AG20443 (cell line): ENCODE measurements at regions not wholly inside any gene's neighbourhood (a gene's known extent, or its start where the extent isn't known, plus 50 kb on each side); places are given as distances from the start of the nearest gene placed in this dataset.
"Not testable (repeated sequence)": the region's sequence is repeated elsewhere in the genome, so short reads cannot be mapped to it uniquely, and the experiment has no call there.

ENCODE experiments used
- DNase-seq: peaks from one replicate; pipeline ENCODE4 v3.0.0; 2012; ENCODE audit warnings: low spot score, mixed read lengths

- no peak for DNase-seq
These were observed 938.1 kb downstream of the FAM133A start for GRCh38 chrX:94612140-94612539.

GRCh38 chrX:94633237-94633636 is 959.2 kb downstream of the FAM133A start:
- no peak for DNase-seq

- DNase-seq = no peak
These were observed 961.0 kb downstream of the FAM133A start for GRCh38 chrX:94635003-94635402.

- no peak for DNase-seq
These were observed 971.7 kb downstream of the FAM133A start for GRCh38 chrX:94645726-94646125.

- no peak for DNase-seq
These were observed 981.2 kb downstream of the FAM133A start for GRCh38 chrX:94655180-94655579.

GRCh38 chrX:94662689-94663088 is 988.7 kb downstream of the FAM133A start:
- DNase-seq = no peak

GRCh38 chrX:94676285-94676684 is 1002.3 kb downstream of the FAM133A start:
- DNase-seq = no peak

- DNase-seq = no peak
These were observed 1012.1 kb downstream of the FAM133A start for GRCh38 chrX:94686071-94686470.

- DNase-seq = no peak
These were observed 1021.9 kb downstream of the FAM133A start for GRCh38 chrX:94695910-94696309.

- DNase-seq = not testable (repeated sequence)
These were observed 1030.6 kb downstream of the FAM133A start for GRCh38 chrX:94704348-94705256.

GRCh38 chrX:94721386-94721785 is 1047.4 kb downstream of the FAM133A start:
- DNase-seq = no peak

- no peak for DNase-seq
These were observed 1048.6 kb downstream of the FAM133A start for GRCh38 chrX:94722578-94722977.

- no peak for DNase-seq
These were observed 1068.8 kb downstream of the FAM133A start for GRCh38 chrX:94742772-94743171.

GRCh38 chrX:94743478-94743877 is 1069.5 kb downstream of the FAM133A start:
- no peak for DNase-seq

GRCh38 chrX:94744786-94745185 is 1070.8 kb downstream of the FAM133A start:
- no peak for DNase-seq

- no peak for DNase-seq
These were observed 1077.6 kb downstream of the FAM133A start for GRCh38 chrX:94751611-94752010.

GRCh38 chrX:94752434-94753169 is 1078.6 kb downstream of the FAM133A start:
- no peak for DNase-seq

GRCh38 chrX:94758130-94758529 is 1084.1 kb downstream of the FAM133A start:
- DNase-seq = no peak

GRCh38 chrX:94775640-94776039 is 1101.6 kb downstream of the FAM133A start:
- DNase-seq = no peak

- no peak for DNase-seq
These were observed 1139.5 kb downstream of the FAM133A start for GRCh38 chrX:94813541-94813940.

GRCh38 chrX:94814216-94814615 is 1140.2 kb downstream of the FAM133A start:
- DNase-seq = no peak

GRCh38 chrX:94830717-94831116 is 1156.7 kb downstream of the FAM133A start:
- DNase-seq = no peak

GRCh38 chrX:94831364-94831763 is 1157.4 kb downstream of the FAM133A start:
- DNase-seq = no peak
